ENCODE measurements at regions not wholly inside any gene's neighbourhood (a gene's known extent, or its start where the extent isn't known, plus 50 kb on each side); places are given as distances from the start of the nearest gene placed in this dataset.

- H3K27ac ChIP-seq: no peak overlapping the region
- no peak overlapping the region for H3K4me3 ChIP-seq
- TF ChIP-seq POLR2A (IDR thresholded peaks at IDR 0.05) (no peak), CTCF (IDR thresholded peaks at IDR 0.05) (no peak)
- no peaks in the 10 kb centered on the region for H3K27me3 ChIP-seq
- H3K4me1 ChIP-seq: no peaks in the 10 kb centered on the region
- intact Hi-C loops (cut with DNase I): no loop called here
- DNase-seq: no peak
- WGBS, 2 donors: 43 to 44% methylated on average over 3 of the region's 3 CpGs
- ATAC-seq: no peak
- no peaks in the 10 kb centered on the region for H3K36me3 ChIP-seq (replicated peaks in 1 of 2; ENCODE audit: insufficient read depth in 1 of 2, low read depth in 2 of 2)
- H3K9me3 ChIP-seq: no peaks in the 10 kb centered on the region
These were observed 385.6 kb upstream of the LRRC4C start for GRCh38 chr11:41845066-41845465.

- ATAC-seq: no peak
- no peaks in the 10 kb centered on the region for H3K9me3 ChIP-seq
- TF ChIP-seq POLR2A (IDR thresholded peaks at IDR 0.05): no peak
- TF ChIP-seq CTCF (IDR thresholded peaks at IDR 0.05): no peak
- DNase-seq: no peak
- no peaks in the 10 kb centered on the region for H3K4me1 ChIP-seq
- H3K4me3 ChIP-seq: no peak overlapping the region
- intact Hi-C loops (cut with DNase I): no loop called here
- 21 to 24% methylated on average over 3 of the region's 3 CpGs for WGBS, 2 donors
- no peaks in the 10 kb centered on the region for H3K36me3 ChIP-seq (replicated peaks in 1 of 2; ENCODE audit: insufficient read depth in 1 of 2, low read depth in 2 of 2)
- no peak overlapping the region for H3K27ac ChIP-seq
- no peaks in the 10 kb centered on the region for H3K27me3 ChIP-seq
These were observed 388.9 kb upstream of the LRRC4C start for GRCh38 chr11:41848349-41848748.

DNA sequence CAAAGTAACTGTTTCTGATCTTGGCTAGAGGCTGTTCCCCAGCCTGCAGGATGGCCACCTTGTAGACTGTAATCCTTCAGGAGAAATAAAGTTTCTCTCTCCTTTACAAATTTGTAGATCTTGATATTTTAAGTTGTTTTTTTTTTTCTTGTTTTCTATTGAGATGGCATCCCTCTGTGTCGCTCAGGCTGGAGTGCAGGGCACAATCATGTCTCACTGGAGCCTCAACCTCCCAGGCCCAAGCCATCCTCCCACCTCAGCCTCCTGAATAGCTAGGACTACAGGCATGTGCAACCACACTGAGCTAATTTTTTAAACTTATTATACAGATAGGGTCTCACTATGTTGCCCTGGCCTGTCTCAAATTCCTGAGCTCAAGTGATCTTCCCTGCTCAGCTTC is 389.8 kb upstream of the LRRC4C start:
- no peak overlapping the region for H3K27ac ChIP-seq
- H3K36me3 ChIP-seq (replicated peaks in 1 of 2; ENCODE audit: insufficient read depth in 1 of 2, low read depth in 2 of 2): no peaks in the 10 kb centered on the region
- no peak for TF ChIP-seq POLR2A (IDR thresholded peaks at IDR 0.05)
- H3K9me3 ChIP-seq: no peaks in the 10 kb centered on the region
- H3K4me1 ChIP-seq: no peaks in the 10 kb centered on the region
- H3K27me3 ChIP-seq: no peaks in the 10 kb centered on the region
- ATAC-seq (no peak), DNase-seq (no peak)
- intact Hi-C loops (cut with DNase I): no loop called here
- WGBS, 2 donors: 59 to 67% methylated on average over 1 of the region's 1 CpG
- H3K4me3 ChIP-seq: no peak overlapping the region

- no peak for ATAC-seq
- Histone ChIP-seq H3K4me1 (no peaks in the 10 kb centered on the region), H3K27ac (no peak overlapping the region), H3K36me3 (replicated peaks in 1 of 2; ENCODE audit: insufficient read depth in 1 of 2, low read depth in 2 of 2) (no peaks in the 10 kb centered on the region), H3K4me3 (no peak overlapping the region), H3K9me3 (no peaks in the 10 kb centered on the region), H3K27me3 (no peaks in the 10 kb centered on the region)
- intact Hi-C loops (cut with DNase I): no loop called here
- TF ChIP-seq CTCF (IDR thresholded peaks at IDR 0.05): no peak
- no peak for TF ChIP-seq POLR2A (IDR thresholded peaks at IDR 0.05)
- no peak for DNase-seq
These were observed 392.3 kb upstream of the LRRC4C start for GRCh38 chr11:41851743-41852142.

GRCh38 chr11:41861838-41862237 is 402.4 kb upstream of the LRRC4C start:
- DNase-seq (no peak), ATAC-seq (no peak)
- TF ChIP-seq POLR2A (IDR thresholded peaks at IDR 0.05) (no peak), CTCF (IDR thresholded peaks at IDR 0.05) (no peak)
- Histone ChIP-seq H3K27ac (no peak overlapping the region), H3K4me1 (no peaks in the 10 kb centered on the region), H3K9me3 (no peaks in the 10 kb centered on the region), H3K4me3 (no peak overlapping the region), H3K36me3 (replicated peaks in 1 of 2; ENCODE audit: insufficient read depth in 1 of 2, low read depth in 2 of 2) (no peaks in the 10 kb centered on the region), H3K27me3 (no peaks in the 10 kb centered on the region)
- WGBS, 2 donors: 78 to 83% methylated on average over 1 of the region's 1 CpG
- intact Hi-C loops (cut with DNase I): no loop called here
